Caco-2 (cell line): ENCODE measurements at regions not wholly inside any gene's neighbourhood (a gene's known extent, or its start where the extent isn't known, plus 50 kb on each side); places are given as distances from the start of the nearest gene placed in this dataset.
"Not testable (repeated sequence)": the region's sequence is repeated elsewhere in the genome, so short reads cannot be mapped to it uniquely, and the experiment has no call there.

Experiments used
- BruUV-seq: library from RNA; stranded (reverse); fragments of 400-500 nt; replicated peaks from 2 replicates; lab custom pipeline; 2021; lab: Mats Ljungman, UMichigan
- CTCF ChIA-PET: fragments of 300-600 bp; sonication (Branson Sonifier 250); formaldehyde crosslinking; loops from one replicate; lab custom pipeline; 2022; ENCODE audit warnings: antibody characterized with exemption; lab: Charles Lee
- POLR2A ChIA-PET: fragments of 300-600 bp; sonication (Branson Sonifier 250); formaldehyde crosslinking; loops from one replicate; lab custom pipeline; 2022; ENCODE audit warnings: antibody characterized with exemption; lab: Charles Lee
- DNase-seq, 2 experiments: peaks; one replicate each; pipeline versions ENCODE4 v3.0.0 to v3.0.0-alpha.2; 2020 to 2022
- H3K27me3 ChIP-seq: replicated peaks from 2 replicates; pipeline ENCODE4 v1.6.0; 2011; ENCODE audit warnings: low read length; ENCODE audit not compliant: control insufficient read depth, insufficient read depth
- H3K36me3 ChIP-seq: 2 replicates; pipeline ENCODE4 v1.5.1; 2011; ENCODE audit warnings: low read length; ENCODE audit not compliant: control insufficient read depth, insufficient read depth
- H3K4me1 ChIP-seq: fragments of 250-450 bp; sonication (Bioruptor Pico); 2 replicates; pipeline ENCODE4 v1.5.1; 2020; ENCODE audit warnings: mild to moderate bottlenecking
- H3K4me3 ChIP-seq: 2 replicates; pipeline ENCODE4 v1.5.1; 2011; ENCODE audit warnings: low read depth, mild to moderate bottlenecking, control low read depth, low read length
- H3K9me3 ChIP-seq: fragments of 250-450 bp; sonication (Bioruptor Pico); 2 replicates; pipeline ENCODE4 v1.5.1; 2020; ENCODE audit warnings: mild to moderate bottlenecking, moderate library complexity
- H3K27ac Mint-ChIP-seq: one replicate; pipeline ENCODE4 v1.8.0; 2022; ENCODE audit warnings: mixed read lengths; ENCODE audit not compliant: unreplicated experiment
- H3K27me3 Mint-ChIP-seq: one replicate; pipeline ENCODE4 v1.8.0; 2022; ENCODE audit warnings: mixed read lengths; ENCODE audit not compliant: insufficient read depth, unreplicated experiment
- H3K36me3 Mint-ChIP-seq: one replicate; pipeline ENCODE4 v1.8.0; 2022; ENCODE audit warnings: mild to moderate bottlenecking, mixed read lengths; ENCODE audit not compliant: insufficient read depth, unreplicated experiment
- H3K4me1 Mint-ChIP-seq: one replicate; pipeline ENCODE4 v1.8.0; 2022; ENCODE audit warnings: low read depth, mixed read lengths; ENCODE audit not compliant: unreplicated experiment
- H3K4me3 Mint-ChIP-seq: one replicate; pipeline ENCODE4 v1.8.0; 2022; ENCODE audit warnings: mild to moderate bottlenecking, moderate library complexity, mixed read lengths; ENCODE audit not compliant: unreplicated experiment
- H3K9me3 Mint-ChIP-seq: one replicate; pipeline ENCODE4 v1.8.0; 2022; ENCODE audit warnings: mixed read lengths; ENCODE audit not compliant: unreplicated experiment
- CTCF ChIP-seq, 2 experiments: fragments of 200-600 bp in 1 of 2; IDR thresholded peaks; 1 replicate in 1 of 2; 2 replicates in 1 of 2; pipeline versions ENCODE4 v1.5.1 to v1.8.0; 2011 to 2022; ENCODE audit warnings: antibody characterized with exemption in 1 of 2, control low read depth in 1 of 2, inconsistent platforms in 1 of 2, low read depth in 1 of 2, low read length in 1 of 2, mild to moderate bottlenecking in 1 of 2, moderate library complexity in 1 of 2; ENCODE audit not compliant: insufficient read depth in 1 of 2, severe bottlenecking in 1 of 2, unreplicated experiment in 1 of 2
- intact Hi-C: fragments of 100-400 bp; cut with micrococcal nuclease; formaldehyde crosslinking; loops from one replicate; pipeline ENCODE4 v1.10.0; 2022; ENCODE audit not compliant: unreplicated experiment

GRCh38 chr1:96583903-96584302 lies 137.7 kb upstream of the PTBP2 start:
- Mint-ChIP-seq H3K27ac (no peak overlapping the region), H3K9me3 (no peaks in the 10 kb centered on the region), H3K36me3 (no peaks in the 10 kb centered on the region), H3K4me3 (no peak overlapping the region), H3K4me1 (no peaks in the 10 kb centered on the region), H3K27me3 (no peaks in the 10 kb centered on the region)
- no peaks in the 10 kb centered on the region for H3K4me1 ChIP-seq
- ChIA-PET CTCF (no interaction called here), POLR2A (no interaction called here)
- BruUV-seq: no TSS peak
- no peak overlapping the region for H3K4me3 ChIP-seq
- TF ChIP-seq CTCF (IDR thresholded peaks at IDR 0.05; ENCODE audit: insufficient read depth in 1 of 2, low read depth in 1 of 2, low read length in 1 of 2, severe bottlenecking in 1 of 2, unreplicated experiment in 1 of 2): no peak
- DNase-seq: no peak
- H3K9me3 ChIP-seq: no peaks in the 10 kb centered on the region
- H3K36me3 ChIP-seq: no peaks in the 10 kb centered on the region
- intact Hi-C loops: no loop called here
- H3K27me3 ChIP-seq: no peaks in the 10 kb centered on the region

- H3K27me3 ChIP-seq: no peaks in the 10 kb centered on the region
- no peaks in the 10 kb centered on the region for H3K4me1 ChIP-seq
- CTCF ChIA-PET: no interaction called here
- POLR2A ChIA-PET: no interaction called here
- no peak for TF ChIP-seq CTCF (IDR thresholded peaks at IDR 0.05; ENCODE audit: insufficient read depth in 1 of 2, low read depth in 1 of 2, low read length in 1 of 2, severe bottlenecking in 1 of 2, unreplicated experiment in 1 of 2)
- H3K36me3 ChIP-seq: no peaks in the 10 kb centered on the region
- Mint-ChIP-seq H3K27me3 (no peaks in the 10 kb centered on the region), H3K27ac (no peak overlapping the region), H3K36me3 (no peaks in the 10 kb centered on the region), H3K9me3 (no peaks in the 10 kb centered on the region), H3K4me1 (no peaks in the 10 kb centered on the region), H3K4me3 (no peak overlapping the region)
- H3K9me3 ChIP-seq: no peaks in the 10 kb centered on the region
- H3K4me3 ChIP-seq: no peak overlapping the region
- no peak for DNase-seq
- intact Hi-C loops: no loop called here
- no TSS peak for BruUV-seq
Observed at GRCh38 chr1:96587222-96587621, 134.4 kb upstream of the PTBP2 start.

GRCh38 chr1:96588416-96588995 lies 133.1 kb upstream of the PTBP2 start:
- Mint-ChIP-seq H3K4me3 (no peak overlapping the region), H3K27me3 (no peaks in the 10 kb centered on the region), H3K4me1 (no peaks in the 10 kb centered on the region), H3K9me3 (no peaks in the 10 kb centered on the region), H3K36me3 (no peaks in the 10 kb centered on the region), H3K27ac (no peak overlapping the region)
- no peaks in the 10 kb centered on the region for H3K4me1 ChIP-seq
- no peaks in the 10 kb centered on the region for H3K27me3 ChIP-seq
- no peaks in the 10 kb centered on the region for H3K9me3 ChIP-seq
- no peak for DNase-seq
- no TSS peak for BruUV-seq
- H3K36me3 ChIP-seq: no peaks in the 10 kb centered on the region
- ChIA-PET CTCF (no interaction called here), POLR2A (no interaction called here)
- intact Hi-C loops: no loop called here
- no peak for TF ChIP-seq CTCF (IDR thresholded peaks at IDR 0.05; ENCODE audit: insufficient read depth in 1 of 2, low read depth in 1 of 2, low read length in 1 of 2, severe bottlenecking in 1 of 2, unreplicated experiment in 1 of 2)
- no peak overlapping the region for H3K4me3 ChIP-seq

- H3K9me3 ChIP-seq, H3K27ac Mint-ChIP-seq, CTCF ChIA-PET, H3K4me1 ChIP-seq, H3K27me3 ChIP-seq, H3K27me3 Mint-ChIP-seq, H3K4me1 Mint-ChIP-seq, H3K36me3 ChIP-seq, H3K4me3 ChIP-seq, POLR2A ChIA-PET, H3K4me3 Mint-ChIP-seq, BruUV-seq, DNase-seq, H3K9me3 Mint-ChIP-seq, H3K36me3 Mint-ChIP-seq: not testable (repeated sequence)
- intact Hi-C loops: loop anchor here (10.0 kb wide), 1 partner anchor 89 kb away; no protein-coding TSS in a partner anchor
Observed at GRCh38 chr1:96595530-96595929, 126.1 kb upstream of the PTBP2 start.
